ENCODE measurements at regions not wholly inside any gene's neighbourhood (a gene's known extent, or its start where the extent isn't known, plus 50 kb on each side); places are given as distances from the start of the nearest gene placed in this dataset.

GRCh38 chr15:94175420-94175819 is 55.9 kb upstream of the MCTP2 start:
- TF ChIP-seq EZH2 (IDR thresholded peaks at IDR 0.05) (no peak), POLR2AphosphoS5 (IDR thresholded peaks at IDR 0.05; ENCODE audit: borderline replicate concordance, low read depth, low read length) (no peak)

Measured in SK-N-MC (cell line).